Fibroblast of lung (primary cell): ENCODE measurements at regions not wholly inside any gene's neighbourhood (a gene's known extent, or its start where the extent isn't known, plus 50 kb on each side); places are given as distances from the start of the nearest gene placed in this dataset.

Experiments used
- DNase-seq, 2 donors: peaks; one replicate each; pipeline versions ENCODE4 v3.0.0 to v3.0.0-alpha.2; 2010; ENCODE audit warnings: low read depth in 2 of 2
- H2AFZ ChIP-seq: 2 replicates; pipeline ENCODE4 v1.5.1; 2012; ENCODE audit warnings: low read length, control low read depth, inconsistent platforms
- H3K27ac ChIP-seq: 2 replicates; pipeline ENCODE4 v1.5.1; 2011; ENCODE audit warnings: low read length, control low read depth; ENCODE audit not compliant: insufficient read depth
- H3K27me3 ChIP-seq: 2 replicates; pipeline ENCODE4 v1.5.1; 2011; ENCODE audit warnings: mild to moderate bottlenecking, low read length; ENCODE audit not compliant: control insufficient read depth, insufficient read depth
- H3K36me3 ChIP-seq: 2 replicates; pipeline ENCODE4 v1.5.1; 2011; ENCODE audit warnings: low read length; ENCODE audit not compliant: control insufficient read depth, insufficient read depth
- H3K4me1 ChIP-seq: 2 replicates; pipeline ENCODE4 v1.5.1; 2011; ENCODE audit warnings: low read length; ENCODE audit not compliant: control insufficient read depth, insufficient read depth; ENCODE audit errors: extremely low read depth
- H3K4me2 ChIP-seq: 2 replicates; pipeline ENCODE4 v1.5.1; 2011; ENCODE audit warnings: low read length, control low read depth; ENCODE audit not compliant: insufficient read depth; ENCODE audit errors: extremely low read depth
- H3K4me3 ChIP-seq, 4 experiments: fragments of 200-600 bp in 1 of 4; sonication (generic) in 1 of 4; replicated peaks in 1 of 4; 2 replicates each; pipeline ENCODE4 v1.5.1; 2011 to 2016; ENCODE audit warnings: low read length in 4 of 4, low read depth in 3 of 4, mild to moderate bottlenecking in 3 of 4, control low read depth in 2 of 4, inconsistent platforms in 1 of 4, mixed read lengths in 1 of 4; ENCODE audit not compliant: insufficient read depth in 1 of 4; ENCODE audit errors: control extremely low read depth in 1 of 4
- H3K79me2 ChIP-seq: 2 replicates; pipeline ENCODE4 v1.5.1; 2012; ENCODE audit warnings: mild to moderate bottlenecking, low read length, inconsistent platforms; ENCODE audit not compliant: control insufficient read depth, insufficient read depth
- H3K9ac ChIP-seq: 2 replicates; pipeline ENCODE4 v1.5.1; 2011; ENCODE audit warnings: mild to moderate bottlenecking, low read length, control low read depth; ENCODE audit not compliant: insufficient read depth
- H3K9me3 ChIP-seq: 2 replicates; pipeline ENCODE4 v1.5.1; 2012; ENCODE audit warnings: low read depth, low read length; ENCODE audit not compliant: control insufficient read depth, insufficient read depth
- H4K20me1 ChIP-seq: 2 replicates; pipeline ENCODE4 v1.5.1; 2011; ENCODE audit warnings: low read length; ENCODE audit not compliant: control insufficient read depth, insufficient read depth; ENCODE audit errors: extremely low read depth
- CTCF ChIP-seq, 2 donors: IDR thresholded peaks in 1 of 2; conservative IDR thresholded peaks in 1 of 2; 1 replicate in 1 of 2; 2 replicates in 1 of 2; pipeline ENCODE4 v1.5.1; 2011 to 2012; ENCODE audit warnings: low read length in 2 of 2, control low read depth in 1 of 2, inconsistent platforms in 1 of 2, low read depth in 1 of 2, mild to moderate bottlenecking in 1 of 2
- EZH2 ChIP-seq: IDR thresholded peaks from 2 replicates; pipeline ENCODE4 v1.5.1; 2012; ENCODE audit warnings: low read length, control low read depth, mild to moderate bottlenecking; ENCODE audit errors: missing control alignments

- Histone ChIP-seq H2AFZ (no peak overlapping the region), H3K4me3 (no peak overlapping the region), H3K27me3 (no peaks in the 10 kb centered on the region), H3K9me3 (no peaks in the 10 kb centered on the region), H4K20me1 (no peaks in the 10 kb centered on the region), H3K27ac (no peak overlapping the region), H3K36me3 (no peaks in the 10 kb centered on the region), H3K79me2 (no peaks in the 10 kb centered on the region), H3K9ac (no peak overlapping the region), H3K4me1 (no peaks in the 10 kb centered on the region), H3K4me2 (no peak overlapping the region)
- TF ChIP-seq CTCF (conservative IDR thresholded peaks at IDR 0.05 in 1 of 2, IDR thresholded peaks at IDR 0.05 in 1 of 2; ENCODE audit: low read depth in 1 of 2, low read length in 2 of 2) (no peak), EZH2 (no peak)
- DNase-seq: no peak
These were observed 237.8 kb downstream of the TBX18 start for GRCh38 chr6:84526631-84527030.

GRCh38 chr6:84525907-84526306 is 238.5 kb downstream of the TBX18 start:
- no peaks in the 10 kb centered on the region for H3K27me3 ChIP-seq
- H2AFZ ChIP-seq: no peak overlapping the region
- no peak overlapping the region for H3K4me2 ChIP-seq
- H3K4me1 ChIP-seq: no peaks in the 10 kb centered on the region
- no peak overlapping the region for H3K9ac ChIP-seq
- TF ChIP-seq CTCF (conservative IDR thresholded peaks at IDR 0.05 in 1 of 2, IDR thresholded peaks at IDR 0.05 in 1 of 2; ENCODE audit: low read depth in 1 of 2, low read length in 2 of 2) (no peak), EZH2 (no peak)
- H3K36me3 ChIP-seq: no peaks in the 10 kb centered on the region
- H3K4me3 ChIP-seq: no peak overlapping the region
- H4K20me1 ChIP-seq: no peaks in the 10 kb centered on the region
- no peaks in the 10 kb centered on the region for H3K79me2 ChIP-seq
- DNase-seq: peak; percentile 35 to 84
- no peak overlapping the region for H3K27ac ChIP-seq
- no peaks in the 10 kb centered on the region for H3K9me3 ChIP-seq

- H3K27ac ChIP-seq: no peak overlapping the region
- H3K36me3 ChIP-seq: no peaks in the 10 kb centered on the region
- no peaks in the 10 kb centered on the region for H3K9me3 ChIP-seq
- no peaks in the 10 kb centered on the region for H4K20me1 ChIP-seq
- no peak for DNase-seq
- no peak for TF ChIP-seq CTCF (conservative IDR thresholded peaks at IDR 0.05 in 1 of 2, IDR thresholded peaks at IDR 0.05 in 1 of 2; ENCODE audit: low read depth in 1 of 2, low read length in 2 of 2)
- TF ChIP-seq EZH2: no peak
- H3K4me3 ChIP-seq: no peak overlapping the region
- H3K4me1 ChIP-seq: no peaks in the 10 kb centered on the region
- H3K4me2 ChIP-seq: no peak overlapping the region
- no peak overlapping the region for H3K9ac ChIP-seq
- H3K27me3 ChIP-seq: no peaks in the 10 kb centered on the region
- H2AFZ ChIP-seq: no peak overlapping the region
- H3K79me2 ChIP-seq: no peaks in the 10 kb centered on the region
These were observed 239.8 kb downstream of the TBX18 start for GRCh38 chr6:84524636-84525035.
